ENCODE measurements at regions not wholly inside any gene's neighbourhood (a gene's known extent, or its start where the extent isn't known, plus 50 kb on each side); places are given as distances from the start of the nearest gene placed in this dataset.

DNA sequence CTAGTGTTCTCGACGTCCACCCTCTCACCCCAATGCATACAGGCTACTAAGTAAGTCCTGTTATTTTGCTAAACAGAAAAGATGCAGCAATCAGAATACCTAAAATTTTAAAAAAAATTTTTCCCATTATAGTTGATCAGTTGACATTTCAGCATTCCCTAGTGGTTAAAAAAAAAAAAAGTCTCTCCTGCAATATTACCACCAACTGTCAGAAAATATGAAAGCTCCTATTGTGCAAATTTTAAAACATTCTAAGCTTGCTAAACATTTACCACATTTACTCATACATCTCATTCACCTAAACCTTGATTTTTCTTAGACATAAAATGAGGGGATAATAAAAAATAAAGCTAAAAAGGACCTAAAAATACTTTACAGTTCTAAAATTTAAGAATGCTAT, 165.6 kb downstream of the AVL9 start:
- Histone ChIP-seq H3K4me1 (ENCODE audit: control insufficient read depth in 4 of 4, insufficient read depth in 4 of 4, low read length in 3 of 4) (no peaks in the 10 kb centered on the region), H3K9me3 (ENCODE audit: control insufficient read depth in 4 of 4, low read length in 3 of 4) (no peaks in the 10 kb centered on the region), H3K27me3 (ENCODE audit: control insufficient read depth in 4 of 4, insufficient read depth in 4 of 4, low read length in 3 of 4) (no peaks in the 10 kb centered on the region), H3K9ac (ENCODE audit: low read depth in 1 of 2, low read length in 2 of 2) (no peak overlapping the region), H3K27ac (ENCODE audit: low read depth in 1 of 2, low read length in 2 of 2) (no peak overlapping the region), H3K36me3 (ENCODE audit: control insufficient read depth in 4 of 4, insufficient read depth in 3 of 4, low read depth in 1 of 4, low read length in 3 of 4) (no peaks in the 10 kb centered on the region), H3K4me3 (ENCODE audit: low read depth in 1 of 3, low read length in 3 of 3) (no peak overlapping the region)
- no peak for DNase-seq (ENCODE audit: low spot score)
- TF ChIP-seq JUND (IDR thresholded peaks at IDR 0.05) (no peak), SP1 (IDR thresholded peaks at IDR 0.05) (no peak), YY1 (IDR thresholded peaks at IDR 0.05) (no peak), REST (IDR thresholded peaks at IDR 0.05) (no peak), NR2F2 (IDR thresholded peaks at IDR 0.05) (no peak), FOXA1 (IDR thresholded peaks at IDR 0.05) (no peak), EGR1 (IDR thresholded peaks at IDR 0.05; ENCODE audit: low read depth in 2 of 2) (no peak)
- TF ChIP-seq, protein P1, sequence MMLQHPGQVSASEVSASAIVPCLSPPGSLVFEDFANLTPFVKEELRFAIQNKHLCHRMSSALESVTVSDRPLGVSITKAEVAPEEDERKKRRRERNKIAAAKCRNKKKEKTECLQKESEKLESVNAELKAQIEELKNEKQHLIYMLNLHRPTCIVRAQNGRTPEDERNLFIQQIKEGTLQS (IDR thresholded peaks at IDR 0.05): no peak
- TF ChIP-seq, protein P2, sequence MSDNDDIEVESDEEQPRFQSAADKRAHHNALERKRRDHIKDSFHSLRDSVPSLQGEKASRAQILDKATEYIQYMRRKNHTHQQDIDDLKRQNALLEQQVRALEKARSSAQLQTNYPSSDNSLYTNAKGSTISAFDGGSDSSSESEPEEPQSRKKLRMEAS (IDR thresholded peaks at IDR 0.05): no peak
- TF ChIP-seq, protein P3, sequence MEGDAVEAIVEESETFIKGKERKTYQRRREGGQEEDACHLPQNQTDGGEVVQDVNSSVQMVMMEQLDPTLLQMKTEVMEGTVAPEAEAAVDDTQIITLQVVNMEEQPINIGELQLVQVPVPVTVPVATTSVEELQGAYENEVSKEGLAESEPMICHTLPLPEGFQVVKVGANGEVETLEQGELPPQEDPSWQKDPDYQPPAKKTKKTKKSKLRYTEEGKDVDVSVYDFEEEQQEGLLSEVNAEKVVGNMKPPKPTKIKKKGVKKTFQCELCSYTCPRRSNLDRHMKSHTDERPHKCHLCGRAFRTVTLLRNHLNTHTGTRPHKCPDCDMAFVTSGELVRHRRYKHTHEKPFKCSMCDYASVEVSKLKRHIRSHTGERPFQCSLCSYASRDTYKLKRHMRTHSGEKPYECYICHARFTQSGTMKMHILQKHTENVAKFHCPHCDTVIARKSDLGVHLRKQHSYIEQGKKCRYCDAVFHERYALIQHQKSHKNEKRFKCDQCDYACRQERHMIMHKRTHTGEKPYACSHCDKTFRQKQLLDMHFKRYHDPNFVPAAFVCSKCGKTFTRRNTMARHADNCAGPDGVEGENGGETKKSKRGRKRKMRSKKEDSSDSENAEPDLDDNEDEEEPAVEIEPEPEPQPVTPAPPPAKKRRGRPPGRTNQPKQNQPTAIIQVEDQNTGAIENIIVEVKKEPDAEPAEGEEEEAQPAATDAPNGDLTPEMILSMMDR (IDR thresholded peaks at IDR 0.05; ENCODE audit: low read depth, low read length, missing input control): no peak
- WGBS: 68% methylated on average over 2 of the region's 2 CpGs

DNA sequence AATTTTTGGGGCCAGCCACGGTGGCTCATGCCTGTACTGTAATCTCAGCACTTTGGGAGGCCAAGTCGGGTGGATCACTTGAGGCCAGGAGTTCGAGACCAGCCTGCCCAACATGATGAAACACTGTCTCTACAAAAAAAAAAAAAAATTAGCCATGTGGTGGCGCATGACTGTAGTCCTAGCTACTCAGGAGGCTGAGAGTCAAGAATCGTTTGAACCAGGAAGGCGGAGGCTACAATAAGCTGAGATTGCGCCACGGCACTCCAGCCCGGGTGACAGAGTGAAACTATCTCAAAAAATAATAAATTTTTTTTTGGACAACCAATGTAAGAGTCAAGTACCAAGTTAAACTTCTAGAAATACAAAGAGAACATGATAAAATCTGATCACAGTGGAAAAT, 164.6 kb downstream of the AVL9 start:
- H3K9ac ChIP-seq (ENCODE audit: low read depth in 1 of 2, low read length in 2 of 2): no peak overlapping the region
- no peak overlapping the region for H3K4me3 ChIP-seq (ENCODE audit: low read depth in 1 of 3, low read length in 3 of 3)
- H3K27me3 ChIP-seq (ENCODE audit: control insufficient read depth in 4 of 4, insufficient read depth in 4 of 4, low read length in 3 of 4): no peaks in the 10 kb centered on the region
- TF ChIP-seq, protein P1 (IDR thresholded peaks at IDR 0.05): no peak
- no peak for TF ChIP-seq HNF4G (IDR thresholded peaks at IDR 0.05)
- TF ChIP-seq, protein P4, sequence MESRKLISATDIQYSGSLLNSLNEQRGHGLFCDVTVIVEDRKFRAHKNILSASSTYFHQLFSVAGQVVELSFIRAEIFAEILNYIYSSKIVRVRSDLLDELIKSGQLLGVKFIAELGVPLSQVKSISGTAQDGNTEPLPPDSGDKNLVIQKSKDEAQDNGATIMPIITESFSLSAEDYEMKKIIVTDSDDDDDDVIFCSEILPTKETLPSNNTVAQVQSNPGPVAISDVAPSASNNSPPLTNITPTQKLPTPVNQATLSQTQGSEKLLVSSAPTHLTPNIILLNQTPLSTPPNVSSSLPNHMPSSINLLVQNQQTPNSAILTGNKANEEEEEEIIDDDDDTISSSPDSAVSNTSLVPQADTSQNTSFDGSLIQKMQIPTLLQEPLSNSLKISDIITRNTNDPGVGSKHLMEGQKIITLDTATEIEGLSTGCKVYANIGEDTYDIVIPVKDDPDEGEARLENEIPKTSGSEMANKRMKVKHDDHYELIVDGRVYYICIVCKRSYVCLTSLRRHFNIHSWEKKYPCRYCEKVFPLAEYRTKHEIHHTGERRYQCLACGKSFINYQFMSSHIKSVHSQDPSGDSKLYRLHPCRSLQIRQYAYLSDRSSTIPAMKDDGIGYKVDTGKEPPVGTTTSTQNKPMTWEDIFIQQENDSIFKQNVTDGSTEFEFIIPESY (IDR thresholded peaks at IDR 0.05): no peak
- no peaks in the 10 kb centered on the region for H3K36me3 ChIP-seq (ENCODE audit: control insufficient read depth in 4 of 4, insufficient read depth in 3 of 4, low read depth in 1 of 4, low read length in 3 of 4)
- H3K4me1 ChIP-seq (ENCODE audit: control insufficient read depth in 4 of 4, insufficient read depth in 4 of 4, low read length in 3 of 4): no peaks in the 10 kb centered on the region
- H3K9me3 ChIP-seq (ENCODE audit: control insufficient read depth in 4 of 4, low read length in 3 of 4): no peaks in the 10 kb centered on the region
- WGBS: 93% methylated on average over 9 of the region's 9 CpGs
- H3K27ac ChIP-seq (ENCODE audit: low read depth in 1 of 2, low read length in 2 of 2): no peak overlapping the region
- DNase-seq (ENCODE audit: low spot score): no peak
